NCI-H748 treated with DMSO at 0.1 percent for 48 hours (cell line): ENCODE measurements at regions not wholly inside any gene's neighbourhood (a gene's known extent, or its start where the extent isn't known, plus 50 kb on each side); places are given as distances from the start of the nearest gene placed in this dataset.
A peak's percentile ranks its signal among the peaks of the same experiment; 100 is the strongest.

Source experiments
- DNase-seq: peaks from one replicate; lab custom pipeline; 2025; lab: John Stamatoyannopoulos, UW

DNA sequence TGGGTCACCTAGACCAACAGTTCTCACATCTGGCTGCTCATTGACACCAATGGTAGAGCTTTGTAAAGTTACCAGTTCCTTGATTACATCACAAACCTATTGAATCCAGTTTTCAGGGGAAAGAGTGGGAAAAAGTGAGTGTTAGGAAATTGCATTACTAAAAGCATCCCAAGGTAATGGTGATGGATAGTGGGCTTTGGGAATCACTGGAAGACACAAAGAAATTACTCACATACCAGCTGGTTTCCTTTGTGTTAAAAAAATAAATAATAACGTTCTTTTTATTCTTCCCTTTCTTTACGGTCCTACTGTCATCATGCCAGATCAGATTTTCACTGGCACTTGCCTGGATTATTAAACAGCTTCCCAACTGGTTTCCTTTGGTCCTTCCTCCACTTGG, 370.7 kb downstream of the RFPL4B start:
- DNase-seq: no peak

DNA sequence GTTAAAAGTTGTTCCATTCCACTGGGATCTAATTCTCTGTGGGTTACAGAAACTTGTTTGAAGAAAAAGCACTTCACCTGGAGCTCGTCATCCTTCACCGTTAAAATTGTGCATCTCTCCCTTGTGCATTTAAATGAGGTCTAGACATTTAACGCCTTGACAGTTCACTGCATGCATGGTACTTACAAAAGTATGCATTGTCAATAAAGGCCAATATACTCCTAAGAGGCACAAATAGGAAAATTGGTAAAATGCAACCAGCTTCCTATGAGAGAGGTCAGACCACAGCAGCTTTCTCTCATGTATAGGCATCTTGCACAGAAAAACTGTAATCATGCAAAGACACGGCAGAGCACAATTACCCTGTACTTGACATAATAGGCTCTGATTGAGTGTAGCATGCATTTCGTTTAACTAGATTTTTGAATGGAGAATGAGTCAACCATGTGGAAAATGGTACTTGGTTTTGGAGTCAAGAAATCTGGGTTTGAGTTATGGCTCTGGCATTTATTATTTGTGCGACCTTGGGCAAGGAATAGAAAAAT, 378.5 kb downstream of the RFPL4B start:
- DNase-seq: no peak

DNA sequence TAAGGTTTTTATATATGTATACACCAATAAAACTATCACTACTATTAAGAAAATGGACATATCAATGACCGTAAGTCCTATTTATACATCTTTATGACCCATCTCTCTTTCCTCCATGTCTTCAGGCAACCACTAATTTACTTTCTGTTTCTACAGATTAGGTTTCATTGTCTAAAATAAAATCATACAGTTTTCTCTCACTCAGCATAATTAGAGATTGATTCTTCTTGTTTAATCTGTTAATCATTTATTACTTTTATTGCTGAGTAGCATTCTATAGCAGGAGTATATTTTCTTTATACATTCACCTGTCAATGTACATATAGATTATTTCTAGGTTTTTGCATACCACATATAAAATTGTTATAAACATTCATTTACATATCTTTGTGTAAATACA, 388.0 kb downstream of the RFPL4B start:
- DNase-seq: no peak

GRCh38 chr6:112739766-112740165, 392.6 kb downstream of the RFPL4B start:
- no peak for DNase-seq

- no peak for DNase-seq
These were observed 396.2 kb downstream of the RFPL4B start for GRCh38 chr6:112743323-112743722.

GRCh38 chr6:112744827-112745226, 397.7 kb downstream of the RFPL4B start:
- no peak for DNase-seq

DNA sequence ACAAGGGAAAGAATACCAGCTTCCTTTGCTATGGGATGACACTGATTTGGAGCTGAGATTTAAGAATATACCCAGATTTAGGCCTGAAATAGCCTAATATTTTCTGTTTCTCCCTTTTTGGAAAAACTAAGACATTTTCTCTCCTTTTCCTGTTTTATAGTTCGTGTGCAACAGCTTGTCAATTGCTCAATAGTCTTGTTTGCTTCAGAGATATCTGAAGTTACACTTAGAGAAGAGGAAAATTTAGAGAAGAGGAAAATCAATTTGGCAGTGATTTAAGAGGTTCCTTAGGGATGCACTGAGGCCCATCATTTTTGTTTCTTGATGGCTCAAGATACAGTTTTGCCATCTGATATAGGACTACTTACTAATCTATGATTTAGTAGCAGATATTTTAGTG, 398.6 kb downstream of the RFPL4B start:
- DNase-seq: no peak

DNA sequence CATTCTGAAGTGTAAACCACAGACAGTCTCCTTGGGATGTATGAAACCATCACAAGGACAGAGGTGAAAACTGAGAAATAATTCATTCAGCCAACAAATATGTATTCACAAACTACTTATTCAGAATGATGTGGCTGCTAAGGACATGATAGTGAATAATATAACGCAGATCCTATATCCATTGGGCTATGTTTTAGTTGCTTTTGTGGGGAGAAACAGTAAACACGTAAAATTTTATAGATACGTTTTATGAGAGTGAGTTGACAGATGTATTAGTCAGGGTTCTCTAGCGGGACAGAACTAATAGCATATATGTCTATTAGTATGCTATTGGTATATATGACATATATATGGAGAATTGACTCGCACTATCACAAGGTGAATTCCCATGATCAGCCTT, 402.5 kb downstream of the RFPL4B start:
- DNase-seq: no peak

- no peak for DNase-seq
These were observed 405.2 kb downstream of the RFPL4B start for GRCh38 chr6:112752305-112752704.

GRCh38 chr6:112752791-112753190, 405.7 kb downstream of the RFPL4B start:
- DNase-seq: no peak

DNA sequence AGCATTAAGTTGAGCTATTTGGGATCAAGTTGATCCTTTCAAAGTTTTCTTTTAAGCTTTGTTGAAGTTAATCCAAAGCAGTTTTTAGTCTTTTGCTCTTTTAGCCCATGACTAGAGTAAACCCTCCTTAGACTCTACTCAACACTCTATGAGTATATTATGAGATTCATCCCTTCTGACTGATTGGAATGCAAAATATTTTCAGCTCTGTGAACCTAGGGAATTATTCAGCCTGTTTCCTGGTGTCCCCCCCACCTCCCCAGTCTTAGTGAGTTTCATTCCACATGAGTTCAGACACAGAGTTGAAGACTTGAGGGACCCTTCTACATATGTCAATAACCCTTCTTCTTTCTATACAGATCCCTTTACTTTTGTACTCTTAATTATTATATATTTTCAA, 413.7 kb downstream of the RFPL4B start:
- no peak for DNase-seq

GRCh38 chr6:112761740-112762139, 414.6 kb downstream of the RFPL4B start:
- no peak for DNase-seq

DNA sequence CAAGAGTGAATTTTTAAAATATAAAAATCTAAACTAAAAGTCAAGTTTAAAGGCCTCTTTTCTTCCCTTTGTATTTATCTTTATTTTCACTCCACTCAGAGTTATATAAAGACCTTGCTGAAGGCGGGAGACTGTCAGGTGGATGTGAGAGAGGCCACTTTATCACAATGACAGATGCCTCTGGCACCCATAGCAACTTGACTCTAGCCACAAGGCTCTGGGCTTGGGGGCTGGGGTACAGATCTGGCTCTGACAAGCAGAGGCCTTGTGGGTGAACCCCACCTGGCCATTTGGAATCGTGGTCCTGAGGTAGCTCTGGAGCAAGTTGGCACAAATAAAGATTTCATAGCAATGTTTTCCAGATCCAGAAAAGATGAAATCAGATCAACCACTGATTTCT, 417.2 kb downstream of the RFPL4B start:
- no peak for DNase-seq

DNA sequence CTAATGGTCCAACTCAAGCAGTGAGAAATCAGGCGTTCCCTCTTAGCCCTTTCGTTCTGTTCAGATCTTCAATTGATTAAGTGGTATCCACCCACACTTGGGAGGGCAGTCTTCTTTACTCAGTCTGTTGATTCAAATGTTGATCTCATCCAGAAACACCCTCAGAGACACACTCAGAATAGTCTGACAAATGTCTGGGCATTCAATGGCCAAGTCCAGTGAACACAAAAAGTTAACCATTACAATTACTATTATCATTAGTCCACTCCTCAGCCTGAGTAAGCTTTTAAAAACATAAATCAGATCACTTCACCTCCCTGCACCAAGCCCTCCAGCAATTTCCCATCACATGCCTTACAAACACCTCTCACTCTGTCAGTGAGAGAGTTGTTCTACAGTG, 423.2 kb downstream of the RFPL4B start:
- no peak for DNase-seq

GRCh38 chr6:112773187-112773586, 426.1 kb downstream of the RFPL4B start:
- DNase-seq: no peak

- DNase-seq: no peak
These were observed 427.2 kb downstream of the RFPL4B start for GRCh38 chr6:112774319-112774718.

DNA sequence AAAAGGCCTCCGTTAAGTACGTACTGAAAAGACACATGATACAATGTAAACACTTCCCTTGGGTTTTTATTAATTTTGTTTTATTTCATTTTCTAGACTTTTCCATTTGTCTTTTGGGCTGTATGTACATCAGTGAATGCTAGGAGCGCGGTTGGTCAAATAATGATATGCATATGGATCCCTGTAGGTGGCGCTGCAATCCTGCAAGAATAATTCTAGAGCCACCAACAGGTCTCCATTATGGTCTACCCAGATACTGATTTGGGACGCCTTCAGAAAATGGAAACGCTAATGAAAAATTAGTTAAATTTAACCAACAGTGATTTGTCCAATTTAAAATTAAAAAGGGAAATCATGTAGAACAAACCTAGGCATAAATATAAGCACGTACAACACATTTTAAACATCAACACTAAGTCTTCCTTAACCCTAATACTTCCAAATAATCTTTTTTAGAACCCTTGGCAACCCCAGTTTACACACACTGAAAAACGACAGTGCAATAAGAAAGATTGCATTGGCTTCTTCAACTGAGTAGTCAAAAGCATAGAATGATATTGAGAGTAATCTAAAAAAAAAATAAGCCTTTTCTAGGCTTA, 433.5 kb downstream of the RFPL4B start:
- DNase-seq: peak; percentile 76

DNA sequence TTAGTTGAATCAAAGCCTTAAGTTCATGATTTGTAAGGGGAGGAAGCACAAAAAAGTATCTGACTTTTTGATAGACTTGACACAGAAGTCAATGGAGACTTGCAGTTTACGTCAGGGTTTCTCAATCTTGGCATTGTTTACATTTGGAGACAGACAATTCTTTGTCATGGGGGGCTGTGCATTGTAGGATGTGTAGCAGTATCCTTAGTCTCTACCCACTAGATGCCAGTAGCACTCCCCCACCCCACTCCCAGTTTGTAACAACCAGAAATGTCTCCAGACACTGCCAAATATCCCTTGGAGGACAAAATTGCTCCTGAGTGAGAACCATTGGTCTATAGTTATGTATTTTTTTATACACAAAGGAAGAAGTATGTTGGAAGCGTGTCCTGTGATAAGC, 434.1 kb downstream of the RFPL4B start:
- no peak for DNase-seq

GRCh38 chr6:112785408-112785807, 438.3 kb downstream of the RFPL4B start:
- DNase-seq: no peak

- DNase-seq: no peak
These were observed 439.7 kb downstream of the RFPL4B start for GRCh38 chr6:112786801-112787200.

- DNase-seq: no peak
These were observed 440.2 kb downstream of the RFPL4B start for GRCh38 chr6:112787371-112787770.

DNA sequence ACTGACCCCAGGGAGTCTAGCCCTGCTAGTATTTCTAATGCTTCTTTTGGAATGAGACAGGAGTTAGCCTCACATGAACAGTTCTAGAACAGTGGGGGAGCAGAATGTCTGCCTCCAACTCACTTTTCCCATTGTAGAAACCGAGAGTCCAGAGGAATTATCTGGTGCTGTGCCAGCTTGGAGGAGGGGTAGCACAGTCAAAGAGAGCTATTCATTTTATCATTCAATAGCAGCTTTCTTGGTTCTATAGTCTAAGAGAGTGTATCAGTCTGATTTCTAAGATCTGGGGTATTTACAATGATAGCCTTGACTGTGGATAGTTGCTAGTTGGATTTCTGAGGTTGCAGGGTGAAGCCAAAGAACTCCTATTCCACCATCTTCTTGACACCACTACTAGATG, 448.2 kb downstream of the RFPL4B start:
- DNase-seq: no peak

GRCh38 chr6:112796712-112797111, 449.6 kb downstream of the RFPL4B start:
- DNase-seq: no peak

GRCh38 chr6:112799889-112800288, 452.8 kb downstream of the RFPL4B start:
- no peak for DNase-seq
